ENCODE measurements at regions not wholly inside any gene's neighbourhood (a gene's known extent, or its start where the extent isn't known, plus 50 kb on each side); places are given as distances from the start of the nearest gene placed in this dataset.

GRCh38 chr20:50431066-50431450 lies 79.1 kb upstream of the PTPN1 start:
- TF ChIP-seq, protein P1, sequence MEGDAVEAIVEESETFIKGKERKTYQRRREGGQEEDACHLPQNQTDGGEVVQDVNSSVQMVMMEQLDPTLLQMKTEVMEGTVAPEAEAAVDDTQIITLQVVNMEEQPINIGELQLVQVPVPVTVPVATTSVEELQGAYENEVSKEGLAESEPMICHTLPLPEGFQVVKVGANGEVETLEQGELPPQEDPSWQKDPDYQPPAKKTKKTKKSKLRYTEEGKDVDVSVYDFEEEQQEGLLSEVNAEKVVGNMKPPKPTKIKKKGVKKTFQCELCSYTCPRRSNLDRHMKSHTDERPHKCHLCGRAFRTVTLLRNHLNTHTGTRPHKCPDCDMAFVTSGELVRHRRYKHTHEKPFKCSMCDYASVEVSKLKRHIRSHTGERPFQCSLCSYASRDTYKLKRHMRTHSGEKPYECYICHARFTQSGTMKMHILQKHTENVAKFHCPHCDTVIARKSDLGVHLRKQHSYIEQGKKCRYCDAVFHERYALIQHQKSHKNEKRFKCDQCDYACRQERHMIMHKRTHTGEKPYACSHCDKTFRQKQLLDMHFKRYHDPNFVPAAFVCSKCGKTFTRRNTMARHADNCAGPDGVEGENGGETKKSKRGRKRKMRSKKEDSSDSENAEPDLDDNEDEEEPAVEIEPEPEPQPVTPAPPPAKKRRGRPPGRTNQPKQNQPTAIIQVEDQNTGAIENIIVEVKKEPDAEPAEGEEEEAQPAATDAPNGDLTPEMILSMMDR (IDR thresholded peaks at IDR 0.05; ENCODE audit: insufficient read depth, low read length, poor library complexity, severe bottlenecking) = no peak
- no peak for TF ChIP-seq EZH2phosphoT487 (conservative IDR thresholded peaks at IDR 0.05; ENCODE audit: low read length)

All from SU-DHL-6 (cell line).